ENCODE measurements at regions not wholly inside any gene's neighbourhood (a gene's known extent, or its start where the extent isn't known, plus 50 kb on each side); places are given as distances from the start of the nearest gene placed in this dataset.
"Not testable (repeated sequence)": the region's sequence is repeated elsewhere in the genome, so short reads cannot be mapped to it uniquely, and the experiment has no call there.

- H3K4me1 ChIP-seq: peaks cover 0 to 11% (median 0%) of the 10 kb centered on the region in 6 donors
- DNase-seq: no peak
- H3K27ac ChIP-seq: no peak overlapping the region
- WGBS, 5 donors: 80 to 92% (median 85%) methylated on average over 3 of the region's 3 CpGs
- intact Hi-C loops (cut with DNase I; ENCODE audit: low total_unique reads): no loop called here
- no peak overlapping the region for H3K4me3 ChIP-seq
- TF ChIP-seq POLR2A (IDR thresholded peaks at IDR 0.05) (no peak), POLR2AphosphoS5 (IDR thresholded peaks at IDR 0.05) (no peak), CTCF (IDR thresholded peaks at IDR 0.05 in 8 of 11, conservative IDR thresholded peaks at IDR 0.05 in 3 of 11) (no peak)
- H3K36me3 ChIP-seq: no peaks in the 10 kb centered on the region
- H3K27me3 ChIP-seq (replicated peaks in 1 of 7): no peaks in the 10 kb centered on the region
- H3K9me3 ChIP-seq: no peaks in the 10 kb centered on the region
Observed at GRCh38 chr11:110856340-110856739, 144.1 kb upstream of the ARHGAP20 start.

- Histone ChIP-seq H3K27me3 (replicated peaks in 1 of 7) (no peaks in the 10 kb centered on the region), H3K27ac (no peak overlapping the region), H3K9me3 (no peaks in the 10 kb centered on the region), H3K4me1 (peaks cover 0 to 11% (median 0%) of the 10 kb centered on the region in 6 donors), H3K4me3 (no peak overlapping the region), H3K36me3 (no peaks in the 10 kb centered on the region)
- intact Hi-C loops (cut with DNase I; ENCODE audit: low total_unique reads): no loop called here
- TF ChIP-seq CTCF (IDR thresholded peaks at IDR 0.05 in 8 of 11, conservative IDR thresholded peaks at IDR 0.05 in 3 of 11) (no peak), POLR2AphosphoS5 (IDR thresholded peaks at IDR 0.05) (no peak), POLR2A (IDR thresholded peaks at IDR 0.05) (no peak)
- DNase-seq: no peak
- WGBS, 5 donors: 41 to 59% (median 48%) methylated on average over 1 of the region's 1 CpG
Observed at GRCh38 chr11:110855191-110855590, 143.0 kb upstream of the ARHGAP20 start.

GRCh38 chr11:110852921-110853490 lies 140.8 kb upstream of the ARHGAP20 start:
- Histone ChIP-seq H3K36me3 (no peaks in the 10 kb centered on the region), H3K4me3 (no peak overlapping the region), H3K4me1 (peaks cover 0 to 6% (median 0%) of the 10 kb centered on the region in 6 donors), H3K27ac (no peak overlapping the region), H3K9me3 (no peaks in the 10 kb centered on the region), H3K27me3 (replicated peaks in 1 of 7) (no peaks in the 10 kb centered on the region)
- intact Hi-C loops (cut with DNase I; ENCODE audit: low total_unique reads): no loop called here
- TF ChIP-seq CTCF (IDR thresholded peaks at IDR 0.05 in 8 of 11, conservative IDR thresholded peaks at IDR 0.05 in 3 of 11) (no peak), POLR2AphosphoS5 (IDR thresholded peaks at IDR 0.05) (no peak)
- DNase-seq: no peak
- WGBS, 5 donors: 77 to 91% (median 85%) methylated on average over 3 of the region's 3 CpGs

GRCh38 chr11:110850846-110851245 lies 138.6 kb upstream of the ARHGAP20 start:
- no peaks in the 10 kb centered on the region for H3K36me3 ChIP-seq
- H3K27me3 ChIP-seq (replicated peaks in 1 of 7): no peaks in the 10 kb centered on the region
- TF ChIP-seq POLR2A (IDR thresholded peaks at IDR 0.05) (no peak), CTCF (IDR thresholded peaks at IDR 0.05 in 8 of 11, conservative IDR thresholded peaks at IDR 0.05 in 3 of 11) (no peak), POLR2AphosphoS5 (IDR thresholded peaks at IDR 0.05) (no peak)
- no peak overlapping the region for H3K27ac ChIP-seq
- no peaks in the 10 kb centered on the region for H3K4me1 ChIP-seq
- H3K4me3 ChIP-seq: no peak overlapping the region
- WGBS, 5 donors: 74 to 86% (median 76%) methylated on average over 3 of the region's 3 CpGs
- DNase-seq: no peak
- H3K9me3 ChIP-seq: no peaks in the 10 kb centered on the region
- intact Hi-C loops (cut with DNase I; ENCODE audit: low total_unique reads): no loop called here

GRCh38 chr11:110843053-110843452 lies 130.8 kb upstream of the ARHGAP20 start:
- H3K4me1 ChIP-seq; DNase-seq; H3K27ac ChIP-seq; H3K27me3 ChIP-seq (replicated peaks in 1 of 7); intact Hi-C loops (cut with DNase I; ENCODE audit: low total_unique reads); H3K4me3 ChIP-seq; H3K36me3 ChIP-seq: not testable (repeated sequence)
- 90 to 95% (median 92%) methylated on average over 1 of the region's 1 CpG for WGBS, 5 donors
- peaks cover 0 to 15% (median 4%) of the 10 kb centered on the region in 8 donors for H3K9me3 ChIP-seq

Data from spleen (tissue), 11 donors.